ENCODE measurements at regions not wholly inside any gene's neighbourhood (a gene's known extent, or its start where the extent isn't known, plus 50 kb on each side); places are given as distances from the start of the nearest gene placed in this dataset.

DNA sequence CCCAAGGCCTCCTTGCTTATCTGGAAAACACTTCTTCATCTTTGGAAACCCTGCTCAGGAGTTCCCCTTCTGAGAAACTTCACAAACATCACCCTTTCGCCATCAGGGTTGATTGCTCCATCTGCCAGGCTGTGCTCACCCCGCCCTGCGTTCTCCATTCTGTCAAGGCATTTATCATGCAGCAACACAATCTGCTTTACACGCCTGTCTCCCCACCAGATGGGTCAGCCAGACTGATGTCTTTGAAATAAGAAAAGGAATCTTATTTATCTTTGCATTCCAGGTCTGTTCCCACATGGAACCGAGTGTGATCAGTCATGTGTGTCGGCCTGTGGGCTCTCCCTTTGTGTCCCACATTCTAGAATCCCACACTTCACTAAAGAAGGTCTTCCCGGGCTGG is 110.0 kb upstream of the ARL4C start:
- TF ChIP-seq, protein P1, sequence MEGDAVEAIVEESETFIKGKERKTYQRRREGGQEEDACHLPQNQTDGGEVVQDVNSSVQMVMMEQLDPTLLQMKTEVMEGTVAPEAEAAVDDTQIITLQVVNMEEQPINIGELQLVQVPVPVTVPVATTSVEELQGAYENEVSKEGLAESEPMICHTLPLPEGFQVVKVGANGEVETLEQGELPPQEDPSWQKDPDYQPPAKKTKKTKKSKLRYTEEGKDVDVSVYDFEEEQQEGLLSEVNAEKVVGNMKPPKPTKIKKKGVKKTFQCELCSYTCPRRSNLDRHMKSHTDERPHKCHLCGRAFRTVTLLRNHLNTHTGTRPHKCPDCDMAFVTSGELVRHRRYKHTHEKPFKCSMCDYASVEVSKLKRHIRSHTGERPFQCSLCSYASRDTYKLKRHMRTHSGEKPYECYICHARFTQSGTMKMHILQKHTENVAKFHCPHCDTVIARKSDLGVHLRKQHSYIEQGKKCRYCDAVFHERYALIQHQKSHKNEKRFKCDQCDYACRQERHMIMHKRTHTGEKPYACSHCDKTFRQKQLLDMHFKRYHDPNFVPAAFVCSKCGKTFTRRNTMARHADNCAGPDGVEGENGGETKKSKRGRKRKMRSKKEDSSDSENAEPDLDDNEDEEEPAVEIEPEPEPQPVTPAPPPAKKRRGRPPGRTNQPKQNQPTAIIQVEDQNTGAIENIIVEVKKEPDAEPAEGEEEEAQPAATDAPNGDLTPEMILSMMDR (IDR thresholded peaks at IDR 0.05; ENCODE audit: low read length), result no peak
- no peak for TF ChIP-seq EZH2 (IDR thresholded peaks at IDR 0.05; ENCODE audit: borderline replicate concordance, low read length)

Data from OCI-LY1 (cell line).